WTC11 (cell line): ENCODE measurements at regions not wholly inside any gene's neighbourhood (a gene's known extent, or its start where the extent isn't known, plus 50 kb on each side); places are given as distances from the start of the nearest gene placed in this dataset.

Experiments used
- ATAC-seq: fragments of 200-7000 bp; cut with Tn5 transposase; 2 replicates; pipeline ENCODE4 v1.10.0; 2021; ENCODE audit warnings: mild to moderate bottlenecking, moderate library complexity
- CTCF ChIA-PET: fragments of 300-600 bp; sonication (Branson Sonifier 250); formaldehyde crosslinking; loops from one replicate; lab custom pipeline; 2021; ENCODE audit warnings: antibody characterized with exemption; lab: Charles Lee
- POLR2A ChIA-PET: fragments of 350-600 bp; sonication (Branson Sonifier 250); formaldehyde crosslinking; loops from one replicate; lab custom pipeline; 2021; ENCODE audit warnings: antibody characterized with exemption; lab: Charles Lee
- DNase-seq: peaks from one replicate; pipeline ENCODE4 v3.0.0; 2021; ENCODE audit warnings: low spot score
- H3K27ac Mint-ChIP-seq: 2 replicates; pipeline ENCODE4 v1.8.0; 2021; ENCODE audit warnings: mixed read lengths
- H3K27me3 Mint-ChIP-seq: 2 replicates; pipeline ENCODE4 v1.8.0; 2021; ENCODE audit warnings: low read depth, mild to moderate bottlenecking, moderate library complexity, mixed read lengths
- H3K36me3 Mint-ChIP-seq: 2 replicates; pipeline ENCODE4 v1.8.0; 2021; ENCODE audit warnings: mixed read lengths
- H3K4me1 Mint-ChIP-seq: 2 replicates; pipeline ENCODE4 v1.8.0; 2022; ENCODE audit warnings: mixed read lengths
- H3K4me3 Mint-ChIP-seq: 2 replicates; pipeline ENCODE4 v1.8.0; 2021; ENCODE audit warnings: mild to moderate bottlenecking, moderate library complexity, mixed read lengths
- H3K9me3 Mint-ChIP-seq: 2 replicates; pipeline ENCODE4 v1.8.0; 2021; ENCODE audit warnings: mixed read lengths
- ARID4B ChIP-seq: sonication (generic); formaldehyde crosslinking; IDR thresholded peaks from 2 replicates; pipeline ENCODE4 v1.8.0; 2023; ENCODE audit warnings: missing genetic modification reagents, mild to moderate bottlenecking, borderline replicate concordance
- FOXP1 ChIP-seq: sonication (generic); formaldehyde crosslinking; IDR thresholded peaks from 2 replicates; pipeline ENCODE4 v1.8.0; 2022; ENCODE audit warnings: missing genetic modification reagents, mild to moderate bottlenecking, moderate library complexity, borderline replicate concordance
- FOXP4 ChIP-seq: sonication (generic); formaldehyde crosslinking; IDR thresholded peaks from 2 replicates; pipeline ENCODE4 v1.8.0; 2022; ENCODE audit warnings: mild to moderate bottlenecking, missing genetic modification reagents
- IRF2 ChIP-seq: sonication (generic); formaldehyde crosslinking; IDR thresholded peaks from 2 replicates; pipeline ENCODE4 v1.8.0; 2022; ENCODE audit warnings: low read depth, missing genetic modification reagents, borderline replicate concordance
- MAX ChIP-seq: sonication (generic); formaldehyde crosslinking; IDR thresholded peaks from 2 replicates; pipeline ENCODE4 v1.8.0; 2022; ENCODE audit warnings: mild to moderate bottlenecking, missing genetic modification reagents
- NR1H2 ChIP-seq: sonication (generic); formaldehyde crosslinking; IDR thresholded peaks from 2 replicates; pipeline ENCODE4 v1.9.0; 2021; ENCODE audit warnings: mild to moderate bottlenecking, moderate library complexity, missing genetic modification reagents
- NR2C2 ChIP-seq: sonication (generic); formaldehyde crosslinking; IDR thresholded peaks from 2 replicates; pipeline ENCODE4 v1.8.0; 2022; ENCODE audit warnings: mild to moderate bottlenecking, missing genetic modification reagents
- OVOL2 ChIP-seq: fragments of 250-450 bp; sonication (Bioruptor Pico); IDR thresholded peaks from 2 replicates; pipeline ENCODE4 v1.9.0; 2021; ENCODE audit warnings: mild to moderate bottlenecking, borderline replicate concordance
- SMAD3 ChIP-seq: sonication (generic); formaldehyde crosslinking; IDR thresholded peaks from 2 replicates; pipeline ENCODE4 v1.8.0; 2022; ENCODE audit warnings: missing genetic modification reagents, mild to moderate bottlenecking, borderline replicate concordance
- SP1 ChIP-seq: sonication (generic); formaldehyde crosslinking; conservative IDR thresholded peaks from 2 replicates; pipeline ENCODE4 v1.8.1; 2022; ENCODE audit warnings: missing genetic modification reagents
- ZNF219 ChIP-seq: sonication (generic); formaldehyde crosslinking; IDR thresholded peaks from 2 replicates; pipeline ENCODE4 v1.8.0; 2023; ENCODE audit warnings: missing genetic modification reagents, mild to moderate bottlenecking, borderline replicate concordance
- TF ChIP-seq, protein P1 (sequence below): sonication (generic); formaldehyde crosslinking; IDR thresholded peaks from 2 replicates; pipeline ENCODE4 v1.8.1; 2022; ENCODE audit warnings: low read depth, mild to moderate bottlenecking, moderate library complexity, missing genetic modification reagents, borderline replicate concordance
- TF ChIP-seq, protein P2 (sequence below): fragments of 250-450 bp; sonication (Bioruptor Pico); IDR thresholded peaks from 2 replicates; pipeline ENCODE4 v1.9.0; 2021; ENCODE audit warnings: mild to moderate bottlenecking
- TF ChIP-seq, protein P3 (sequence below): sonication (generic); formaldehyde crosslinking; IDR thresholded peaks from 2 replicates; pipeline ENCODE4 v1.8.0; 2023; ENCODE audit warnings: mild to moderate bottlenecking, missing genetic modification reagents
- TF ChIP-seq, protein P4 (sequence below): sonication (generic); formaldehyde crosslinking; IDR thresholded peaks from 2 replicates; pipeline ENCODE4 v1.8.1; 2022; ENCODE audit warnings: mild to moderate bottlenecking, missing genetic modification reagents, moderate library complexity, borderline replicate concordance

DNA sequence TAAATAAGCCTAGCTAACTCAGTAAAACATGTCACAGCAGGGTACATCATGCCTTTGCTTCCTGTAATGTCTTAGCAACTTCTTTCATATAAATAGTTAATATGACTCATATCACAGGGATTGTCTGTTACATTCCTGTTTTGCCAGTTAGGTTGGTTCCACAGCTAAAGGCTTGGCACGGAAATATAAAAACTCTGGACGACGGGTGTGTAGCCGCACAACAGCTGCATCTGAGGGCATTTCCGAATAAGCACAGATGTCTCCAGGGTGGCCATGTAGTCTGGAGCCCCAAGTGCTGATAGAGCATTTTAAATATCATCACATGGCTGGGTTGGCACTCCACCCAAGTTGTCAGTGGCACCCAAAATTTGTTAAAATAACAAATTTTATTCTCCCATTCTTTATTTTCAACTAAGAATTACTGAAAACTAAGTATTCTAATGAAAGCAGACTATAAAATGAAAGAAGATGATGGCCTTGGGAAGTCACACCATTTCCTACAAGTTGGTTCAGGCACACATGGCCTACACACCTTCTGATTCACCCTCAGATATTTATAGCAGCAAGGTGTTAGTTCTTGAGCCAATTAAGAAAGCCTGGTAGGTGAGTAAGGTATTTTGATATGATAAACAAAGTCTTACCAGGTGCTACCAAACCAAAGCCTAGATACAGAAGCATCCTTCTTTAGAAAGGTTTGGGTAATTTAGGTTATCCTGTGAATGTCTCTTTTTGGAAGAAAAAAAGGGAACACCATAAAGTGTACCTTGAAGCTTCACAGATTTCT lies 61.8 kb upstream of the STK17B start:
- H3K9me3 Mint-ChIP-seq: peaks cover 6% of the 10 kb centered on the region; the same call in 1 of the 2 replicates
- CTCF ChIA-PET: no interaction called here
- TF ChIP-seq FOXP4 (CRISPR knock-in tag): no peak
- DNase-seq (no peak), ATAC-seq (no peak)
- H3K27me3 Mint-ChIP-seq: no peaks in the 10 kb centered on the region
- H3K27ac Mint-ChIP-seq: no peak overlapping the region
- POLR2A ChIA-PET: no interaction called here
- no peaks in the 10 kb centered on the region for H3K4me1 Mint-ChIP-seq
- no peaks in the 10 kb centered on the region for H3K36me3 Mint-ChIP-seq
- H3K4me3 Mint-ChIP-seq: no peak overlapping the region

GRCh38 chr2:196233805-196234475 lies 62.6 kb upstream of the STK17B start:
- TF ChIP-seq MAX: no peak
- TF ChIP-seq SMAD3: no peak
- no peak for TF ChIP-seq IRF2
- no peak for TF ChIP-seq ZNF219 (CRISPR knock-in tag)
- no peak for TF ChIP-seq NR2C2 (CRISPR knock-in tag)
- TF ChIP-seq, protein P1, sequence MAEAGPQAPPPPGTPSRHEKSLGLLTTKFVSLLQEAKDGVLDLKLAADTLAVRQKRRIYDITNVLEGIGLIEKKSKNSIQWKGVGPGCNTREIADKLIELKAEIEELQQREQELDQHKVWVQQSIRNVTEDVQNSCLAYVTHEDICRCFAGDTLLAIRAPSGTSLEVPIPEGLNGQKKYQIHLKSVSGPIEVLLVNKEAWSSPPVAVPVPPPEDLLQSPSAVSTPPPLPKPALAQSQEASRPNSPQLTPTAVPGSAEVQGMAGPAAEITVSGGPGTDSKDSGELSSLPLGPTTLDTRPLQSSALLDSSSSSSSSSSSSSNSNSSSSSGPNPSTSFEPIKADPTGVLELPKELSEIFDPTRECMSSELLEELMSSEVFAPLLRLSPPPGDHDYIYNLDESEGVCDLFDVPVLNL: no peak
- no peak for TF ChIP-seq FOXP1
- TF ChIP-seq SP1 (CRISPR knock-in tag): no peak
- TF ChIP-seq ARID4B (CRISPR knock-in tag): no peak
- no peak for TF ChIP-seq NR1H2 (CRISPR knock-in tag)
- TF ChIP-seq, protein P2, sequence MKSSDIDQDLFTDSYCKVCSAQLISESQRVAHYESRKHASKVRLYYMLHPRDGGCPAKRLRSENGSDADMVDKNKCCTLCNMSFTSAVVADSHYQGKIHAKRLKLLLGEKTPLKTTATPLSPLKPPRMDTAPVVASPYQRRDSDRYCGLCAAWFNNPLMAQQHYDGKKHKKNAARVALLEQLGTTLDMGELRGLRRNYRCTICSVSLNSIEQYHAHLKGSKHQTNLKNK (CRISPR knock-in tag): no peak
- TF ChIP-seq, protein P3, sequence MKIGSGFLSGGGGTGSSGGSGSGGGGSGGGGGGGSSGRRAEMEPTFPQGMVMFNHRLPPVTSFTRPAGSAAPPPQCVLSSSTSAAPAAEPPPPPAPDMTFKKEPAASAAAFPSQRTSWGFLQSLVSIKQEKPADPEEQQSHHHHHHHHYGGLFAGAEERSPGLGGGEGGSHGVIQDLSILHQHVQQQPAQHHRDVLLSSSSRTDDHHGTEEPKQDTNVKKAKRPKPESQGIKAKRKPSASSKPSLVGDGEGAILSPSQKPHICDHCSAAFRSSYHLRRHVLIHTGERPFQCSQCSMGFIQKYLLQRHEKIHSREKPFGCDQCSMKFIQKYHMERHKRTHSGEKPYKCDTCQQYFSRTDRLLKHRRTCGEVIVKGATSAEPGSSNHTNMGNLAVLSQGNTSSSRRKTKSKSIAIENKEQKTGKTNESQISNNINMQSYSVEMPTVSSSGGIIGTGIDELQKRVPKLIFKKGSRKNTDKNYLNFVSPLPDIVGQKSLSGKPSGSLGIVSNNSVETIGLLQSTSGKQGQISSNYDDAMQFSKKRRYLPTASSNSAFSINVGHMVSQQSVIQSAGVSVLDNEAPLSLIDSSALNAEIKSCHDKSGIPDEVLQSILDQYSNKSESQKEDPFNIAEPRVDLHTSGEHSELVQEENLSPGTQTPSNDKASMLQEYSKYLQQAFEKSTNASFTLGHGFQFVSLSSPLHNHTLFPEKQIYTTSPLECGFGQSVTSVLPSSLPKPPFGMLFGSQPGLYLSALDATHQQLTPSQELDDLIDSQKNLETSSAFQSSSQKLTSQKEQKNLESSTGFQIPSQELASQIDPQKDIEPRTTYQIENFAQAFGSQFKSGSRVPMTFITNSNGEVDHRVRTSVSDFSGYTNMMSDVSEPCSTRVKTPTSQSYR (CRISPR knock-in tag): no peak
- no peak for TF ChIP-seq OVOL2 (CRISPR knock-in tag)
- TF ChIP-seq, protein P4, sequence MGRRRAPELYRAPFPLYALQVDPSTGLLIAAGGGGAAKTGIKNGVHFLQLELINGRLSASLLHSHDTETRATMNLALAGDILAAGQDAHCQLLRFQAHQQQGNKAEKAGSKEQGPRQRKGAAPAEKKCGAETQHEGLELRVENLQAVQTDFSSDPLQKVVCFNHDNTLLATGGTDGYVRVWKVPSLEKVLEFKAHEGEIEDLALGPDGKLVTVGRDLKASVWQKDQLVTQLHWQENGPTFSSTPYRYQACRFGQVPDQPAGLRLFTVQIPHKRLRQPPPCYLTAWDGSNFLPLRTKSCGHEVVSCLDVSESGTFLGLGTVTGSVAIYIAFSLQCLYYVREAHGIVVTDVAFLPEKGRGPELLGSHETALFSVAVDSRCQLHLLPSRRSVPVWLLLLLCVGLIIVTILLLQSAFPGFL (CRISPR knock-in tag): no peak
- TF ChIP-seq, all 79 proteins: peak for 0
- Mint-ChIP-seq H3K27ac (no peak overlapping the region), H3K4me3 (no peak overlapping the region), H3K27me3 (no peaks in the 10 kb centered on the region; the same call in 1 of the 2 replicates), H3K36me3 (no peaks in the 10 kb centered on the region), H3K9me3 (peaks cover 6% of the 10 kb centered on the region; the same call in 1 of the 2 replicates), H3K4me1 (no peaks in the 10 kb centered on the region)
- no peak for ATAC-seq
- CTCF ChIA-PET: no interaction called here
- POLR2A ChIA-PET: no interaction called here
- DNase-seq: no peak
